CD8-positive, alpha-beta memory T cell (primary cell): ENCODE measurements at regions not wholly inside any gene's neighbourhood (a gene's known extent, or its start where the extent isn't known, plus 50 kb on each side); places are given as distances from the start of the nearest gene placed in this dataset.

Experiments
- CTCF ChIA-PET: fragments of 350-600 bp; sonication (Branson Sonifier 250); formaldehyde crosslinking; loops from one replicate; lab custom pipeline; 2021; ENCODE audit warnings: antibody characterized with exemption; lab: Charles Lee
- POLR2A ChIA-PET: fragments of 350-600 bp; sonication (Branson Sonifier 250); formaldehyde crosslinking; loops from one replicate; lab custom pipeline; 2021; ENCODE audit warnings: antibody characterized with exemption; lab: Charles Lee
- DNase-seq, 5 donors: peaks; one replicate each; pipeline versions ENCODE4 v3.0.0 to v3.0.0-alpha.2; 2020 to 2022; ENCODE audit warnings: mixed read lengths in 1 of 5
- H3K27ac ChIP-seq: one replicate; pipeline ENCODE4 v1.7.0; 2013; ENCODE audit warnings: low read depth, mild to moderate bottlenecking, low read length, moderate library complexity
- H3K27me3 ChIP-seq: 2 replicates; pipeline ENCODE4 v1.7.0; 2013; ENCODE audit warnings: low read length, mild to moderate bottlenecking; ENCODE audit not compliant: insufficient read depth, poor library complexity, severe bottlenecking
- H3K36me3 ChIP-seq: 2 replicates; pipeline ENCODE4 v1.7.0; 2013; ENCODE audit warnings: mild to moderate bottlenecking, low read length, moderate library complexity; ENCODE audit not compliant: insufficient read depth
- H3K4me1 ChIP-seq: 2 replicates; pipeline ENCODE4 v1.7.0; 2013; ENCODE audit warnings: mild to moderate bottlenecking, low read length, moderate library complexity; ENCODE audit not compliant: insufficient read depth
- H3K4me3 ChIP-seq: 2 replicates; pipeline ENCODE4 v1.7.0; 2013; ENCODE audit warnings: mild to moderate bottlenecking, low read length
- H3K9me3 ChIP-seq: 2 replicates; pipeline ENCODE4 v1.7.0; 2013; ENCODE audit warnings: mild to moderate bottlenecking, low read length
- H3K27ac Mint-ChIP-seq, 8 donors: one replicate each; pipeline ENCODE4 v1.8.0; 2020 to 2021; ENCODE audit warnings: mixed read lengths in 8 of 8, mild to moderate bottlenecking in 6 of 8, inconsistent platforms in 3 of 8, moderate library complexity in 3 of 8
- H3K27me3 Mint-ChIP-seq, 2 donors: one replicate each; pipeline ENCODE4 v1.8.0; 2020 to 2021; ENCODE audit warnings: mixed read lengths in 2 of 2, mild to moderate bottlenecking in 1 of 2, moderate library complexity in 1 of 2
- H3K36me3 Mint-ChIP-seq, 3 donors: one replicate each; pipeline ENCODE4 v1.8.0; 2020 to 2021; ENCODE audit warnings: mixed read lengths in 3 of 3, inconsistent platforms in 1 of 3, mild to moderate bottlenecking in 1 of 3
- H3K4me1 Mint-ChIP-seq, 3 donors: one replicate each; pipeline ENCODE4 v1.8.0; 2020 to 2021; ENCODE audit warnings: mixed read lengths in 3 of 3, inconsistent platforms in 1 of 3, mild to moderate bottlenecking in 1 of 3
- H3K4me3 Mint-ChIP-seq, 7 donors: one replicate each; pipeline ENCODE4 v1.8.0; 2020 to 2021; ENCODE audit warnings: mixed read lengths in 7 of 7, mild to moderate bottlenecking in 6 of 7, moderate library complexity in 4 of 7, inconsistent platforms in 2 of 7
- H3K9me3 Mint-ChIP-seq, 5 donors: one replicate each; pipeline ENCODE4 v1.8.0; 2020 to 2022; ENCODE audit warnings: mixed read lengths in 5 of 5, mild to moderate bottlenecking in 3 of 5, moderate library complexity in 2 of 5, inconsistent platforms in 1 of 5

GRCh38 chr6:167398214-167399050 lies 73.5 kb downstream of the TTLL2 start:
- Mint-ChIP-seq H3K27me3 (peaks cover 0 to 29% of the 10 kb centered on the region in 2 donors), H3K4me3 (no peak overlapping the region), H3K4me1 (no peaks in the 10 kb centered on the region), H3K27ac (no peak overlapping the region), H3K36me3 (no peaks in the 10 kb centered on the region), H3K9me3 (peaks cover 0 to 2% (median 0%) of the 10 kb centered on the region in 5 donors)
- no peak overlapping the region for H3K4me3 ChIP-seq
- CTCF ChIA-PET = no interaction called here
- no peak for DNase-seq
- POLR2A ChIA-PET = no interaction called here
- no peak overlapping the region for H3K27ac ChIP-seq
- H3K9me3 ChIP-seq = no peaks in the 10 kb centered on the region
- no peaks in the 10 kb centered on the region for H3K36me3 ChIP-seq
- H3K27me3 ChIP-seq = no peaks in the 10 kb centered on the region
- H3K4me1 ChIP-seq = no peaks in the 10 kb centered on the region

- Mint-ChIP-seq H3K27me3 (peaks cover 0 to 29% of the 10 kb centered on the region in 2 donors), H3K27ac (no peak overlapping the region), H3K36me3 (no peaks in the 10 kb centered on the region), H3K4me1 (no peaks in the 10 kb centered on the region), H3K4me3 (no peak overlapping the region), H3K9me3 (peaks cover 0 to under 1% (median 0%) of the 10 kb centered on the region in 5 donors)
- Histone ChIP-seq H3K4me3 (no peak overlapping the region), H3K36me3 (no peaks in the 10 kb centered on the region), H3K27ac (no peak overlapping the region), H3K27me3 (no peaks in the 10 kb centered on the region), H3K9me3 (no peaks in the 10 kb centered on the region), H3K4me1 (no peaks in the 10 kb centered on the region)
- ChIA-PET CTCF (no interaction called here), POLR2A (no interaction called here)
- no peak for DNase-seq
Measured at GRCh38 chr6:167399051-167399387, 74.1 kb downstream of the TTLL2 start.

GRCh38 chr6:167399599-167399998 lies 74.7 kb downstream of the TTLL2 start:
- Histone ChIP-seq H3K36me3 (no peaks in the 10 kb centered on the region), H3K27ac (no peak overlapping the region), H3K27me3 (no peaks in the 10 kb centered on the region), H3K4me3 (no peak overlapping the region), H3K9me3 (no peaks in the 10 kb centered on the region), H3K4me1 (no peaks in the 10 kb centered on the region)
- H3K27ac Mint-ChIP-seq = no peak overlapping the region
- POLR2A ChIA-PET = no interaction called here
- no peaks in the 10 kb centered on the region for H3K9me3 Mint-ChIP-seq
- H3K27me3 Mint-ChIP-seq = peaks cover 0 to 29% of the 10 kb centered on the region in 2 donors
- no peaks in the 10 kb centered on the region for H3K36me3 Mint-ChIP-seq
- CTCF ChIA-PET = no interaction called here
- H3K4me1 Mint-ChIP-seq = no peaks in the 10 kb centered on the region
- DNase-seq = no peak
- H3K4me3 Mint-ChIP-seq = no peak overlapping the region

- H3K36me3 ChIP-seq = no peaks in the 10 kb centered on the region
- POLR2A ChIA-PET = no interaction called here
- no peak for DNase-seq
- H3K27ac ChIP-seq = no peak overlapping the region
- CTCF ChIA-PET = no interaction called here
- H3K27ac Mint-ChIP-seq = no peak overlapping the region
- peaks cover 0 to 36% of the 10 kb centered on the region in 2 donors for H3K27me3 Mint-ChIP-seq
- H3K4me3 ChIP-seq = no peak overlapping the region
- H3K9me3 Mint-ChIP-seq = no peaks in the 10 kb centered on the region
- no peak overlapping the region for H3K4me3 Mint-ChIP-seq
- no peaks in the 10 kb centered on the region for H3K36me3 Mint-ChIP-seq
- H3K9me3 ChIP-seq = no peaks in the 10 kb centered on the region
- no peaks in the 10 kb centered on the region for H3K4me1 Mint-ChIP-seq
- H3K4me1 ChIP-seq = no peaks in the 10 kb centered on the region
- no peaks in the 10 kb centered on the region for H3K27me3 ChIP-seq
Measured at GRCh38 chr6:167400482-167401138, 75.7 kb downstream of the TTLL2 start.

GRCh38 chr6:167401525-167402194 lies 76.8 kb downstream of the TTLL2 start:
- POLR2A ChIA-PET = no interaction called here
- Histone ChIP-seq H3K27me3 (no peaks in the 10 kb centered on the region), H3K9me3 (no peaks in the 10 kb centered on the region), H3K4me1 (no peaks in the 10 kb centered on the region), H3K27ac (no peak overlapping the region), H3K4me3 (no peak overlapping the region), H3K36me3 (no peaks in the 10 kb centered on the region)
- Mint-ChIP-seq H3K27me3 (peaks cover 0 to 41% of the 10 kb centered on the region in 2 donors), H3K4me3 (no peak overlapping the region), H3K4me1 (no peaks in the 10 kb centered on the region), H3K9me3 (no peaks in the 10 kb centered on the region), H3K27ac (no peak overlapping the region), H3K36me3 (no peaks in the 10 kb centered on the region)
- CTCF ChIA-PET = no interaction called here
- no peak for DNase-seq

- H3K9me3 Mint-ChIP-seq = no peaks in the 10 kb centered on the region
- H3K27me3 ChIP-seq = no peaks in the 10 kb centered on the region
- POLR2A ChIA-PET = no interaction called here
- H3K27ac Mint-ChIP-seq = no peak overlapping the region
- DNase-seq = no peak
- no peak overlapping the region for H3K27ac ChIP-seq
- peaks cover 2 to 41% of the 10 kb centered on the region in 2 donors for H3K27me3 Mint-ChIP-seq
- H3K36me3 Mint-ChIP-seq = no peaks in the 10 kb centered on the region
- H3K4me3 Mint-ChIP-seq = no peak overlapping the region
- H3K4me1 ChIP-seq = no peaks in the 10 kb centered on the region
- no peaks in the 10 kb centered on the region for H3K4me1 Mint-ChIP-seq
- CTCF ChIA-PET = no interaction called here
- H3K36me3 ChIP-seq = no peaks in the 10 kb centered on the region
- H3K9me3 ChIP-seq = no peaks in the 10 kb centered on the region
- H3K4me3 ChIP-seq = no peak overlapping the region
Measured at GRCh38 chr6:167402195-167402686, 77.4 kb downstream of the TTLL2 start.

- H3K4me1 Mint-ChIP-seq = no peaks in the 10 kb centered on the region
- H3K4me1 ChIP-seq = no peaks in the 10 kb centered on the region
- no peaks in the 10 kb centered on the region for H3K9me3 ChIP-seq
- no peak overlapping the region for H3K27ac ChIP-seq
- H3K9me3 Mint-ChIP-seq = no peaks in the 10 kb centered on the region
- H3K4me3 Mint-ChIP-seq = no peak overlapping the region
- H3K36me3 ChIP-seq = no peaks in the 10 kb centered on the region
- POLR2A ChIA-PET = no interaction called here
- no peak for DNase-seq
- no peak overlapping the region for H3K27ac Mint-ChIP-seq
- H3K27me3 ChIP-seq = no peaks in the 10 kb centered on the region
- CTCF ChIA-PET = no interaction called here
- H3K4me3 ChIP-seq = no peak overlapping the region
- peaks cover 2 to 41% of the 10 kb centered on the region in 2 donors for H3K27me3 Mint-ChIP-seq
- no peaks in the 10 kb centered on the region for H3K36me3 Mint-ChIP-seq
Measured at GRCh38 chr6:167403427-167403826, 78.5 kb downstream of the TTLL2 start.
